DND-41 (cell line): ENCODE measurements at regions not wholly inside any gene's neighbourhood (a gene's known extent, or its start where the extent isn't known, plus 50 kb on each side); places are given as distances from the start of the nearest gene placed in this dataset.

Experiments used
- ATAC-seq: fragments of 200-7000 bp; cut with Tn5 transposase; 3 replicates; pipeline ENCODE4 v1.9.1; 2021; ENCODE audit warnings: low read depth; ENCODE audit not compliant: insufficient read depth
- DNase-seq: peaks from one replicate; pipeline ENCODE4 v3.0.0-alpha.2; 2020
- H2AFZ ChIP-seq: 2 replicates; pipeline ENCODE4 v1.6.0; 2012; ENCODE audit warnings: low read depth, low read length
- H3K27ac ChIP-seq: 2 replicates; pipeline ENCODE4 v1.5.1; 2012; ENCODE audit warnings: low read length, inconsistent platforms
- H3K27me3 ChIP-seq: fragments of 200-600 bp; sonication (generic); 2 replicates; pipeline ENCODE4 v1.6.0; 2012; ENCODE audit warnings: low read length, mild to moderate bottlenecking, inconsistent platforms; ENCODE audit not compliant: insufficient read depth, poor library complexity
- H3K36me3 ChIP-seq: 2 replicates; pipeline ENCODE4 v1.5.1; 2012; ENCODE audit warnings: low read length, inconsistent platforms; ENCODE audit not compliant: insufficient read depth
- H3K4me1 ChIP-seq: 2 replicates; pipeline ENCODE4 v1.5.1; 2012; ENCODE audit warnings: mild to moderate bottlenecking, low read length; ENCODE audit not compliant: insufficient read depth
- H3K4me2 ChIP-seq: 2 replicates; pipeline ENCODE4 v1.6.0; 2012; ENCODE audit warnings: mild to moderate bottlenecking, moderate library complexity, low read length, inconsistent platforms; ENCODE audit not compliant: insufficient read depth
- H3K4me3 ChIP-seq, 2 experiments: fragments of 200-600 bp in 1 of 2; shearing (Covaris generic) in 1 of 2; 2 replicates each; pipeline ENCODE4 v1.5.1; 2012 to 2016; ENCODE audit warnings: inconsistent platforms in 2 of 2, low read length in 2 of 2, mild to moderate bottlenecking in 2 of 2, low read depth in 1 of 2, moderate library complexity in 1 of 2
- H3K79me2 ChIP-seq: 2 replicates; pipeline ENCODE4 v1.6.0; 2012; ENCODE audit warnings: low read length, inconsistent platforms; ENCODE audit not compliant: insufficient read depth
- H3K9ac ChIP-seq: 2 replicates; pipeline ENCODE4 v1.6.0; 2012; ENCODE audit warnings: low read depth, mild to moderate bottlenecking, inconsistent platforms, low read length, moderate library complexity
- H3K9me3 ChIP-seq: 2 replicates; pipeline ENCODE4 v1.5.1; 2012; ENCODE audit warnings: low read length, moderate library complexity, mild to moderate bottlenecking, inconsistent platforms; ENCODE audit not compliant: insufficient read depth, severe bottlenecking
- H4K20me1 ChIP-seq: 2 replicates; pipeline ENCODE4 v1.6.0; 2012; ENCODE audit warnings: low read length; ENCODE audit not compliant: insufficient read depth
- CTCF ChIP-seq: IDR thresholded peaks from 2 replicates; pipeline ENCODE4 v1.5.1; 2012; ENCODE audit warnings: borderline replicate concordance, low read length, moderate library complexity, mild to moderate bottlenecking; ENCODE audit not compliant: poor library complexity, severe bottlenecking; ENCODE audit errors: extremely low read depth
- EZH2 ChIP-seq: IDR thresholded peaks from 3 replicates; pipeline ENCODE4 v1.6.1; 2012; ENCODE audit warnings: borderline replicate concordance, low read depth, mild to moderate bottlenecking, moderate library complexity, low read length, inconsistent platforms; ENCODE audit not compliant: severe bottlenecking

GRCh38 chr7:145269418-145270161 is 433.7 kb upstream of the TPK1 start:
- H3K27ac ChIP-seq = no peak overlapping the region
- H4K20me1 ChIP-seq = no peaks in the 10 kb centered on the region

GRCh38 chr7:145265180-145265579 is 429.3 kb upstream of the TPK1 start:
- Histone ChIP-seq H4K20me1 (no peaks in the 10 kb centered on the region), H3K4me3 (no peak overlapping the region), H3K79me2 (no peaks in the 10 kb centered on the region), H3K27ac (no peak overlapping the region), H3K27me3 (no peaks in the 10 kb centered on the region), H3K9me3 (no peaks in the 10 kb centered on the region), H3K4me1 (no peaks in the 10 kb centered on the region), H2AFZ (no peak overlapping the region), H3K4me2 (no peak overlapping the region), H3K36me3 (no peaks in the 10 kb centered on the region), H3K9ac (no peak overlapping the region)
- ATAC-seq (no peak), DNase-seq (no peak)
- TF ChIP-seq CTCF = no peak
- no peak for TF ChIP-seq EZH2

More at GRCh38 chr7:145269418-145270161, 433.7 kb upstream of the TPK1 start:
- Histone ChIP-seq H3K9me3 (no peaks in the 10 kb centered on the region), H3K4me3 (no peak overlapping the region), H3K27me3 (no peaks in the 10 kb centered on the region), H3K9ac (no peak overlapping the region), H3K36me3 (no peaks in the 10 kb centered on the region), H2AFZ (no peak overlapping the region), H3K4me1 (no peaks in the 10 kb centered on the region), H3K79me2 (no peaks in the 10 kb centered on the region), H3K4me2 (no peak overlapping the region)
- ATAC-seq (no peak), DNase-seq (no peak)
- TF ChIP-seq EZH2 = no peak
- TF ChIP-seq CTCF = no peak

- Histone ChIP-seq H3K9me3 (no peaks in the 10 kb centered on the region), H3K79me2 (no peaks in the 10 kb centered on the region), H4K20me1 (no peaks in the 10 kb centered on the region), H3K4me1 (no peaks in the 10 kb centered on the region), H3K27ac (no peak overlapping the region), H3K36me3 (no peaks in the 10 kb centered on the region), H3K4me2 (no peak overlapping the region), H3K27me3 (no peaks in the 10 kb centered on the region), H3K4me3 (no peak overlapping the region), H2AFZ (no peak overlapping the region), H3K9ac (no peak overlapping the region)
- no peak for DNase-seq
- no peak for TF ChIP-seq EZH2
- no peak for TF ChIP-seq CTCF
- ATAC-seq = no peak
Measured at GRCh38 chr7:145263886-145264285, 428.0 kb upstream of the TPK1 start.

- ATAC-seq = no peak
- Histone ChIP-seq H3K36me3 (no peaks in the 10 kb centered on the region), H2AFZ (no peak overlapping the region), H3K27ac (no peak overlapping the region), H3K9ac (no peak overlapping the region), H3K4me1 (no peaks in the 10 kb centered on the region), H3K9me3 (no peaks in the 10 kb centered on the region), H3K4me3 (no peak overlapping the region), H4K20me1 (no peaks in the 10 kb centered on the region), H3K79me2 (no peaks in the 10 kb centered on the region), H3K4me2 (no peak overlapping the region), H3K27me3 (no peaks in the 10 kb centered on the region)
- TF ChIP-seq CTCF = no peak
- no peak for TF ChIP-seq EZH2
- no peak for DNase-seq
Measured at GRCh38 chr7:145252031-145252430, 416.2 kb upstream of the TPK1 start.
